ENCODE measurements at regions not wholly inside any gene's neighbourhood (a gene's known extent, or its start where the extent isn't known, plus 50 kb on each side); places are given as distances from the start of the nearest gene placed in this dataset.

- H3K27ac ChIP-seq = no peak overlapping the region
- TF ChIP-seq ZFX (IDR thresholded peaks at IDR 0.05) (no peak), CTCF (conservative IDR thresholded peaks at IDR 0.05) (no peak)
These were observed 106.8 kb upstream of the C1orf21 start for GRCh38 chr1:184279911-184280458.

- H3K27ac ChIP-seq = no peak overlapping the region; the same call in 1 of the 2 replicates
- TF ChIP-seq ZFX (IDR thresholded peaks at IDR 0.05) (no peak), CTCF (conservative IDR thresholded peaks at IDR 0.05) (no peak)
These were observed 102.8 kb upstream of the C1orf21 start for GRCh38 chr1:184283999-184284398.

GRCh38 chr1:184284900-184285299, 101.9 kb upstream of the C1orf21 start:
- H3K27ac ChIP-seq = no peak overlapping the region; the same call in 1 of the 2 replicates
- TF ChIP-seq ZFX (IDR thresholded peaks at IDR 0.05) = no peak
- no peak for TF ChIP-seq CTCF (conservative IDR thresholded peaks at IDR 0.05)

- H3K27ac ChIP-seq = no peak overlapping the region
- TF ChIP-seq CTCF (conservative IDR thresholded peaks at IDR 0.05) = no peak
- TF ChIP-seq ZFX (IDR thresholded peaks at IDR 0.05) = no peak
These were observed 101.3 kb upstream of the C1orf21 start for GRCh38 chr1:184285401-184286087.

- no peak overlapping the region for H3K27ac ChIP-seq
- TF ChIP-seq CTCF (conservative IDR thresholded peaks at IDR 0.05) = no peak
- no peak for TF ChIP-seq ZFX (IDR thresholded peaks at IDR 0.05)
These were observed 99.8 kb upstream of the C1orf21 start for GRCh38 chr1:184287001-184287400.

GRCh38 chr1:184289825-184290550, 96.8 kb upstream of the C1orf21 start:
- TF ChIP-seq ZFX (IDR thresholded peaks at IDR 0.05) = no peak
- H3K27ac ChIP-seq = no peak overlapping the region

GRCh38 chr1:184291701-184292100, 95.1 kb upstream of the C1orf21 start:
- no peak for TF ChIP-seq ZFX (IDR thresholded peaks at IDR 0.05)
- no peak for TF ChIP-seq CTCF (conservative IDR thresholded peaks at IDR 0.05)
- H3K27ac ChIP-seq = no peak overlapping the region

All from C4-2B (cell line).